Superior temporal gyrus (tissue), 1 donor: ENCODE measurements at regions not wholly inside any gene's neighbourhood (a gene's known extent, or its start where the extent isn't known, plus 50 kb on each side); places are given as distances from the start of the nearest gene placed in this dataset.

Experiments used
- DNase-seq: peaks from one replicate; pipeline ENCODE4 v3.0.0-alpha.2; 2016; ENCODE audit errors: extremely low spot score

GRCh38 chr2:7930800-7931635 is 750.8 kb upstream of the ID2 start:
- peak; percentile 22 for DNase-seq

- no peak for DNase-seq
These were observed 750.0 kb upstream of the ID2 start for GRCh38 chr2:7931808-7932207.

GRCh38 chr2:7933672-7934071 is 748.2 kb upstream of the ID2 start:
- DNase-seq, result no peak

- DNase-seq, result no peak
These were observed 747.4 kb upstream of the ID2 start for GRCh38 chr2:7934476-7934875.

GRCh38 chr2:7937082-7937481 is 744.8 kb upstream of the ID2 start:
- DNase-seq, result no peak

GRCh38 chr2:7940723-7941122 is 741.1 kb upstream of the ID2 start:
- DNase-seq, result no peak

- DNase-seq, result no peak
These were observed 738.4 kb upstream of the ID2 start for GRCh38 chr2:7943446-7943845.

GRCh38 chr2:7945026-7945425 is 736.8 kb upstream of the ID2 start:
- DNase-seq, result no peak

- no peak for DNase-seq
These were observed 731.7 kb upstream of the ID2 start for GRCh38 chr2:7950035-7950612.

- no peak for DNase-seq
These were observed 730.9 kb upstream of the ID2 start for GRCh38 chr2:7951001-7951400.

- no peak for DNase-seq
These were observed 730.4 kb upstream of the ID2 start for GRCh38 chr2:7951490-7951889.

GRCh38 chr2:7952046-7952745 is 729.7 kb upstream of the ID2 start:
- no peak for DNase-seq

GRCh38 chr2:7953195-7953594 is 728.7 kb upstream of the ID2 start:
- no peak for DNase-seq

- DNase-seq, result no peak
These were observed 727.6 kb upstream of the ID2 start for GRCh38 chr2:7954234-7954633.

- DNase-seq, result no peak
These were observed 725.6 kb upstream of the ID2 start for GRCh38 chr2:7956126-7956689.

- no peak for DNase-seq
These were observed 720.3 kb upstream of the ID2 start for GRCh38 chr2:7961550-7961949.

GRCh38 chr2:7962161-7962560 is 719.7 kb upstream of the ID2 start:
- DNase-seq, result no peak

GRCh38 chr2:7963787-7964186 is 718.1 kb upstream of the ID2 start:
- no peak for DNase-seq

- no peak for DNase-seq
These were observed 715.8 kb upstream of the ID2 start for GRCh38 chr2:7966032-7966431.

- no peak for DNase-seq
These were observed 714.0 kb upstream of the ID2 start for GRCh38 chr2:7967707-7968405.

GRCh38 chr2:7969756-7970515 is 711.9 kb upstream of the ID2 start:
- DNase-seq, result no peak
